ENCODE measurements at regions not wholly inside any gene's neighbourhood (a gene's known extent, or its start where the extent isn't known, plus 50 kb on each side); places are given as distances from the start of the nearest gene placed in this dataset.

DNA sequence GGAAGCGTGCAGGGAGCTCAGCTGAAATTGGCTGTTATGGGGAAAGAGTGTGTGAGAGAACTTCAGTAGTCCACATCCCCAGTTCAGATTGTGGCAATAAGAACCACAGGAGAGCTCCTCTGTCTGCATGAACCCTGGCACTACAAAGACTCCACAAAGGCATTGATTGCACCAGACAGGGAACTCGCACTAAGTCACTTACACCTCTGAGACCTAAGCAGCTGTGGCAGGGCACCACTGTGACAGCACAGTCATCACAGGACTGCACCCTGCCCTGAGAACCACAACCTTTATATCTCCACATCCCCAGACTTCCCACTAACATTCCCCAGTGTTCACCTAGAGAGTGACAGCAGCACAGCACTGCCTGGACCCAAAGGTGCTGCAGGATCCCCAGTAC lies 226.8 kb downstream of the XPNPEP1 start:
- no peaks in the 10 kb centered on the region for H4K20me1 ChIP-seq (ENCODE audit: low read depth, low read length)
- TF ChIP-seq, protein P1, sequence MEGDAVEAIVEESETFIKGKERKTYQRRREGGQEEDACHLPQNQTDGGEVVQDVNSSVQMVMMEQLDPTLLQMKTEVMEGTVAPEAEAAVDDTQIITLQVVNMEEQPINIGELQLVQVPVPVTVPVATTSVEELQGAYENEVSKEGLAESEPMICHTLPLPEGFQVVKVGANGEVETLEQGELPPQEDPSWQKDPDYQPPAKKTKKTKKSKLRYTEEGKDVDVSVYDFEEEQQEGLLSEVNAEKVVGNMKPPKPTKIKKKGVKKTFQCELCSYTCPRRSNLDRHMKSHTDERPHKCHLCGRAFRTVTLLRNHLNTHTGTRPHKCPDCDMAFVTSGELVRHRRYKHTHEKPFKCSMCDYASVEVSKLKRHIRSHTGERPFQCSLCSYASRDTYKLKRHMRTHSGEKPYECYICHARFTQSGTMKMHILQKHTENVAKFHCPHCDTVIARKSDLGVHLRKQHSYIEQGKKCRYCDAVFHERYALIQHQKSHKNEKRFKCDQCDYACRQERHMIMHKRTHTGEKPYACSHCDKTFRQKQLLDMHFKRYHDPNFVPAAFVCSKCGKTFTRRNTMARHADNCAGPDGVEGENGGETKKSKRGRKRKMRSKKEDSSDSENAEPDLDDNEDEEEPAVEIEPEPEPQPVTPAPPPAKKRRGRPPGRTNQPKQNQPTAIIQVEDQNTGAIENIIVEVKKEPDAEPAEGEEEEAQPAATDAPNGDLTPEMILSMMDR (IDR thresholded peaks at IDR 0.05; ENCODE audit: insufficient read depth, low read length, poor library complexity, severe bottlenecking) = no peak
- no peak for TF ChIP-seq EZH2phosphoT487 (conservative IDR thresholded peaks at IDR 0.05; ENCODE audit: low read length)
- no peaks in the 10 kb centered on the region for H3K9me2 ChIP-seq (replicated peaks; ENCODE audit: insufficient read depth, low read length)
- no peaks in the 10 kb centered on the region for H3K27me3 ChIP-seq (ENCODE audit: low read length)
- no peak overlapping the region for H3K9ac ChIP-seq (ENCODE audit: low read length)
- H3K27ac ChIP-seq (ENCODE audit: low read depth, low read length) = no peak overlapping the region
- H3K79me2 ChIP-seq (ENCODE audit: insufficient read depth, low read length) = no peaks in the 10 kb centered on the region
- no peaks in the 10 kb centered on the region for H3F3A ChIP-seq (ENCODE audit: insufficient read depth)
- no peak overlapping the region for H2AFZ ChIP-seq (ENCODE audit: low read depth, low read length, severe bottlenecking)
- H3K9me3 ChIP-seq (ENCODE audit: insufficient read depth, low read length) = no peaks in the 10 kb centered on the region
- no peak overlapping the region for H3K4me2 ChIP-seq (ENCODE audit: low read depth, low read length, poor library complexity, severe bottlenecking)
- no peaks in the 10 kb centered on the region for H3K36me3 ChIP-seq (ENCODE audit: low read length)
- no peak overlapping the region for H3K4me3 ChIP-seq (ENCODE audit: insufficient read depth, low read length, poor library complexity, severe bottlenecking)

DNA sequence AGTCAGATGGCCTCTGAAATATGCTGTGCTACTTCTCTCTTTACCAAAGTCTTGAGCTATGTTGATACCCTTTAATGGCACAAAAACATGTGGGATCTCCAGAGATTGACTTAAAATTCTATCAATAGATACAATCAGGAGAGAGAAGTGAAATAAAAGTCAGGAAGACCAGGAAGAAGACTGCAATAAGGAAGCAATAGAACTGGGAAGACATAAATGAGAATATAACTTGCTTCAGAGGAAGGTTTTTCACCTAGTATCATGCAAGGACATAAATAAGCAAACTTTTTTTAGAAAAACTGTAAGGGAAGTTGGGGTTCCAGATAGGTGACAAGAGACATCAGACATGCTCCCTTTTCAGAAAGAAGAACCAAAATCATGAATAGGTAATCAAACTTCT lies 227.3 kb downstream of the XPNPEP1 start:
- H3F3A ChIP-seq (ENCODE audit: insufficient read depth) = no peaks in the 10 kb centered on the region
- no peak for TF ChIP-seq EZH2phosphoT487 (conservative IDR thresholded peaks at IDR 0.05; ENCODE audit: low read length)
- TF ChIP-seq, protein P1 (IDR thresholded peaks at IDR 0.05; ENCODE audit: insufficient read depth, low read length, poor library complexity, severe bottlenecking) = no peak
- H3K27ac ChIP-seq (ENCODE audit: low read depth, low read length) = no peak overlapping the region
- no peaks in the 10 kb centered on the region for H3K9me3 ChIP-seq (ENCODE audit: insufficient read depth, low read length)
- no peaks in the 10 kb centered on the region for H3K9me2 ChIP-seq (replicated peaks; ENCODE audit: insufficient read depth, low read length)
- no peaks in the 10 kb centered on the region for H3K79me2 ChIP-seq (ENCODE audit: insufficient read depth, low read length)
- no peaks in the 10 kb centered on the region for H4K20me1 ChIP-seq (ENCODE audit: low read depth, low read length)
- no peak overlapping the region for H2AFZ ChIP-seq (ENCODE audit: low read depth, low read length, severe bottlenecking)
- H3K27me3 ChIP-seq (ENCODE audit: low read length) = no peaks in the 10 kb centered on the region
- H3K4me2 ChIP-seq (ENCODE audit: low read depth, low read length, poor library complexity, severe bottlenecking) = no peak overlapping the region
- no peaks in the 10 kb centered on the region for H3K36me3 ChIP-seq (ENCODE audit: low read length)
- H3K9ac ChIP-seq (ENCODE audit: low read length) = no peak overlapping the region
- no peak overlapping the region for H3K4me3 ChIP-seq (ENCODE audit: insufficient read depth, low read length, poor library complexity, severe bottlenecking)

GRCh38 chr10:109689785-109690184 lies 233.5 kb downstream of the XPNPEP1 start:
- Histone ChIP-seq H3K27ac (ENCODE audit: low read depth, low read length) (no peak overlapping the region), H3K4me2 (ENCODE audit: low read depth, low read length, poor library complexity, severe bottlenecking) (no peak overlapping the region), H3F3A (ENCODE audit: insufficient read depth) (no peaks in the 10 kb centered on the region), H3K36me3 (ENCODE audit: low read length) (no peaks in the 10 kb centered on the region), H2AFZ (ENCODE audit: low read depth, low read length, severe bottlenecking) (no peak overlapping the region), H3K9ac (ENCODE audit: low read length) (no peak overlapping the region), H3K27me3 (ENCODE audit: low read length) (no peaks in the 10 kb centered on the region), H3K79me2 (ENCODE audit: insufficient read depth, low read length) (no peaks in the 10 kb centered on the region), H3K9me3 (ENCODE audit: insufficient read depth, low read length) (no peaks in the 10 kb centered on the region), H4K20me1 (ENCODE audit: low read depth, low read length) (no peaks in the 10 kb centered on the region), H3K9me2 (replicated peaks; ENCODE audit: insufficient read depth, low read length) (no peaks in the 10 kb centered on the region), H3K4me3 (ENCODE audit: insufficient read depth, low read length, poor library complexity, severe bottlenecking) (no peak overlapping the region)
- TF ChIP-seq, protein P1 (IDR thresholded peaks at IDR 0.05; ENCODE audit: insufficient read depth, low read length, poor library complexity, severe bottlenecking) = no peak
- no peak for TF ChIP-seq EZH2phosphoT487 (conservative IDR thresholded peaks at IDR 0.05; ENCODE audit: low read length)
